ENCODE measurements at regions not wholly inside any gene's neighbourhood (a gene's known extent, or its start where the extent isn't known, plus 50 kb on each side); places are given as distances from the start of the nearest gene placed in this dataset.

- H3K9me3 ChIP-seq (ENCODE audit: control insufficient read depth, insufficient read depth, low read length) = peaks cover 2% of the 10 kb centered on the region
- no peak overlapping the region for H3K27ac ChIP-seq (ENCODE audit: low read depth, low read length)
- 75% methylated on average over 1 of the region's 1 CpG for WGBS (ENCODE audit: insufficient coverage)
- no peak overlapping the region for H3K4me3 ChIP-seq (ENCODE audit: low read depth, low read length)
- H3K4me1 ChIP-seq (ENCODE audit: control insufficient read depth, insufficient read depth, low read length) = peaks cover 4% of the 10 kb centered on the region
- DNase-seq (ENCODE audit: low read depth in 4 of 6, low spot score in 6 of 6) = no peak
- no peaks in the 10 kb centered on the region for H3K36me3 ChIP-seq (ENCODE audit: control insufficient read depth, insufficient read depth, low read length)
- no peaks in the 10 kb centered on the region for H3K27me3 ChIP-seq (ENCODE audit: control insufficient read depth, insufficient read depth, low read length)
These were observed 78.7 kb upstream of the MKLN1 start for GRCh38 chr7:131249003-131249402.

- Histone ChIP-seq H3K9me3 (ENCODE audit: control insufficient read depth, insufficient read depth, low read length) (peaks cover 2% of the 10 kb centered on the region), H3K4me3 (ENCODE audit: low read depth, low read length) (no peak overlapping the region), H3K36me3 (ENCODE audit: control insufficient read depth, insufficient read depth, low read length) (no peaks in the 10 kb centered on the region), H3K27ac (ENCODE audit: low read depth, low read length) (no peak overlapping the region), H3K27me3 (ENCODE audit: control insufficient read depth, insufficient read depth, low read length) (no peaks in the 10 kb centered on the region), H3K4me1 (ENCODE audit: control insufficient read depth, insufficient read depth, low read length) (peaks cover 4% of the 10 kb centered on the region)
- no peak for DNase-seq (ENCODE audit: low read depth in 4 of 6, low spot score in 6 of 6)
- 89% methylated on average over 3 of the region's 3 CpGs for WGBS (ENCODE audit: insufficient coverage)
These were observed 78.2 kb upstream of the MKLN1 start for GRCh38 chr7:131249483-131249882.

- no peaks in the 10 kb centered on the region for H3K27me3 ChIP-seq (ENCODE audit: control insufficient read depth, insufficient read depth, low read length)
- DNase-seq (ENCODE audit: low read depth in 4 of 6, low spot score in 6 of 6) = peak in 2 of 6 donors; percentile 23 to 77
- no peak overlapping the region for H3K27ac ChIP-seq (ENCODE audit: low read depth, low read length)
- H3K36me3 ChIP-seq (ENCODE audit: control insufficient read depth, insufficient read depth, low read length) = no peaks in the 10 kb centered on the region
- peaks cover 4% of the 10 kb centered on the region for H3K4me1 ChIP-seq (ENCODE audit: control insufficient read depth, insufficient read depth, low read length)
- WGBS (ENCODE audit: insufficient coverage) = 59% methylated on average over 4 of the region's 4 CpGs
- H3K9me3 ChIP-seq (ENCODE audit: control insufficient read depth, insufficient read depth, low read length) = peaks cover 5% of the 10 kb centered on the region
- no peak overlapping the region for H3K4me3 ChIP-seq (ENCODE audit: low read depth, low read length)
These were observed 77.3 kb upstream of the MKLN1 start for GRCh38 chr7:131250331-131250730.

- Histone ChIP-seq H3K27me3 (ENCODE audit: control insufficient read depth, insufficient read depth, low read length) (no peaks in the 10 kb centered on the region), H3K4me3 (ENCODE audit: low read depth, low read length) (no peak overlapping the region), H3K9me3 (ENCODE audit: control insufficient read depth, insufficient read depth, low read length) (peaks cover 5% of the 10 kb centered on the region), H3K4me1 (ENCODE audit: control insufficient read depth, insufficient read depth, low read length) (peaks cover 4% of the 10 kb centered on the region), H3K36me3 (ENCODE audit: control insufficient read depth, insufficient read depth, low read length) (no peaks in the 10 kb centered on the region), H3K27ac (ENCODE audit: low read depth, low read length) (no peak overlapping the region)
- 100% methylated on average over 1 of the region's 2 CpGs for WGBS (ENCODE audit: insufficient coverage)
- no peak for DNase-seq (ENCODE audit: low read depth in 4 of 6, low spot score in 6 of 6)
These were observed 76.3 kb upstream of the MKLN1 start for GRCh38 chr7:131251371-131251770.

- no peak overlapping the region for H3K4me3 ChIP-seq (ENCODE audit: low read depth, low read length)
- no CpG with 5 or more reads among the region's 1 CpG for WGBS (ENCODE audit: insufficient coverage)
- H3K4me1 ChIP-seq (ENCODE audit: control insufficient read depth, insufficient read depth, low read length) = peaks cover 4% of the 10 kb centered on the region
- H3K36me3 ChIP-seq (ENCODE audit: control insufficient read depth, insufficient read depth, low read length) = no peaks in the 10 kb centered on the region
- no peak overlapping the region for H3K27ac ChIP-seq (ENCODE audit: low read depth, low read length)
- H3K9me3 ChIP-seq (ENCODE audit: control insufficient read depth, insufficient read depth, low read length) = peaks cover 5% of the 10 kb centered on the region
- DNase-seq (ENCODE audit: low read depth in 4 of 6, low spot score in 6 of 6) = no peak
- H3K27me3 ChIP-seq (ENCODE audit: control insufficient read depth, insufficient read depth, low read length) = no peaks in the 10 kb centered on the region
These were observed 74.7 kb upstream of the MKLN1 start for GRCh38 chr7:131252976-131253375.

DNA sequence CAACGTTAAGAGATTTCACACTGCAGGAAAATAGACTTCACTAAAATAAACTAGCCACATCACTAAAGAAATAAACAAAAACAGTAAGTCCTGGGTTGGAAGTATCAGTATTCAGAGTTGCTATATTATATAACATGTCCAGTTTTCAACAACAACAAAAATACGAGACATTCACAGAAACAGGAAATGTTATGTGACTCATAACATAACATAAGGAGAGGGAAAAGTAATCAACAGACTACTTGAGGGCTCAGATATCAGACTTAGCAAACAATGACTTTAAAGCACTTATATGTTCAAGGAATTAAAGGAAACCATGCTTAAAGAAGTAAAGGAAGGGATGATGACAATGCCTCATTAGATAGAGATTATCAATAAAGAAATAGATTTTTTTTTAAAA, 73.5 kb upstream of the MKLN1 start:
- WGBS (ENCODE audit: insufficient coverage) = no CpG with 5 or more reads among the region's 2 CpGs
- no peaks in the 10 kb centered on the region for H3K27me3 ChIP-seq (ENCODE audit: control insufficient read depth, insufficient read depth, low read length)
- peaks cover 4% of the 10 kb centered on the region for H3K4me1 ChIP-seq (ENCODE audit: control insufficient read depth, insufficient read depth, low read length)
- no peaks in the 10 kb centered on the region for H3K36me3 ChIP-seq (ENCODE audit: control insufficient read depth, insufficient read depth, low read length)
- H3K9me3 ChIP-seq (ENCODE audit: control insufficient read depth, insufficient read depth, low read length) = peaks cover 5% of the 10 kb centered on the region
- H3K27ac ChIP-seq (ENCODE audit: low read depth, low read length) = no peak overlapping the region
- no peak overlapping the region for H3K4me3 ChIP-seq (ENCODE audit: low read depth, low read length)
- DNase-seq (ENCODE audit: low read depth in 4 of 6, low spot score in 6 of 6) = no peak

GRCh38 chr7:131255242-131255641, 72.4 kb upstream of the MKLN1 start:
- DNase-seq (ENCODE audit: low read depth in 4 of 6, low spot score in 6 of 6) = no peak
- Histone ChIP-seq H3K4me3 (ENCODE audit: low read depth, low read length) (no peak overlapping the region), H3K27me3 (ENCODE audit: control insufficient read depth, insufficient read depth, low read length) (no peaks in the 10 kb centered on the region), H3K4me1 (ENCODE audit: control insufficient read depth, insufficient read depth, low read length) (peaks cover under 1% of the 10 kb centered on the region), H3K36me3 (ENCODE audit: control insufficient read depth, insufficient read depth, low read length) (no peaks in the 10 kb centered on the region), H3K27ac (ENCODE audit: low read depth, low read length) (no peak overlapping the region), H3K9me3 (ENCODE audit: control insufficient read depth, insufficient read depth, low read length) (peaks cover 5% of the 10 kb centered on the region)
- 83% methylated on average over 1 of the region's 1 CpG for WGBS (ENCODE audit: insufficient coverage)

- H3K27ac ChIP-seq (ENCODE audit: low read depth, low read length) = no peak overlapping the region
- H3K9me3 ChIP-seq (ENCODE audit: control insufficient read depth, insufficient read depth, low read length) = no peaks in the 10 kb centered on the region
- DNase-seq (ENCODE audit: low read depth in 4 of 6, low spot score in 6 of 6) = no peak
- H3K27me3 ChIP-seq (ENCODE audit: control insufficient read depth, insufficient read depth, low read length) = no peaks in the 10 kb centered on the region
- H3K4me3 ChIP-seq (ENCODE audit: low read depth, low read length) = no peak overlapping the region
- H3K4me1 ChIP-seq (ENCODE audit: control insufficient read depth, insufficient read depth, low read length) = no peaks in the 10 kb centered on the region
- WGBS (ENCODE audit: insufficient coverage) = no CpG with 5 or more reads among the region's 1 CpG
- no peaks in the 10 kb centered on the region for H3K36me3 ChIP-seq (ENCODE audit: control insufficient read depth, insufficient read depth, low read length)
These were observed 66.1 kb upstream of the MKLN1 start for GRCh38 chr7:131261476-131261994.

DNA sequence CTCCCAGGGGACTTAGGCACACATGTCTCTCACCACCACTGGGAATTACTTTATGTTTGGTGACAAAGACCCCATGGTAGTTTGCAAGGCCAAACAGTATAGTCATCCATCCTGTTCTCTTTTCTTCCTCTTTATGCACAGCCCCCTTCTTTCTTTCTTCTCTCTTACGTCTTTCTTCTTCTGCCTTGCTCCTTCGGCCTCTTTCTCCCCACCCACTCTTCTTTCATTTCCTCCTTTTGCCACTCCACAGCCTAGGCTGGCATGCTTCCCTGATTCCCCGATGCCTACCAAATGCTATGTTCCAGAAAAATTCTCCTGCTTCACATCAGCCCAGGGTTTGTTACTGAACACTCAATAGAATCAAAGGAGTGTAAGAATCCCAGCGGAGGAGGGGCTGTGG, 62.4 kb upstream of the MKLN1 start:
- H3K4me1 ChIP-seq (ENCODE audit: control insufficient read depth, insufficient read depth, low read length) = no peaks in the 10 kb centered on the region
- no peaks in the 10 kb centered on the region for H3K27me3 ChIP-seq (ENCODE audit: control insufficient read depth, insufficient read depth, low read length)
- H3K9me3 ChIP-seq (ENCODE audit: control insufficient read depth, insufficient read depth, low read length) = no peaks in the 10 kb centered on the region
- DNase-seq (ENCODE audit: low read depth in 4 of 6, low spot score in 6 of 6) = no peak
- H3K36me3 ChIP-seq (ENCODE audit: control insufficient read depth, insufficient read depth, low read length) = no peaks in the 10 kb centered on the region
- no peak overlapping the region for H3K4me3 ChIP-seq (ENCODE audit: low read depth, low read length)
- 61% methylated on average over 3 of the region's 4 CpGs for WGBS (ENCODE audit: insufficient coverage)
- no peak overlapping the region for H3K27ac ChIP-seq (ENCODE audit: low read depth, low read length)

- Histone ChIP-seq H3K27ac (ENCODE audit: low read depth, low read length) (no peak overlapping the region), H3K36me3 (ENCODE audit: control insufficient read depth, insufficient read depth, low read length) (no peaks in the 10 kb centered on the region), H3K4me1 (ENCODE audit: control insufficient read depth, insufficient read depth, low read length) (no peaks in the 10 kb centered on the region), H3K9me3 (ENCODE audit: control insufficient read depth, insufficient read depth, low read length) (no peaks in the 10 kb centered on the region), H3K27me3 (ENCODE audit: control insufficient read depth, insufficient read depth, low read length) (no peaks in the 10 kb centered on the region), H3K4me3 (ENCODE audit: low read depth, low read length) (no peak overlapping the region)
- no peak for DNase-seq (ENCODE audit: low read depth in 4 of 6, low spot score in 6 of 6)
- no CpG with 5 or more reads among the region's 1 CpG for WGBS (ENCODE audit: insufficient coverage)
These were observed 60.0 kb upstream of the MKLN1 start for GRCh38 chr7:131267631-131268030.

Data from spinal cord (tissue), 9 donors.